ENCODE measurements at regions not wholly inside any gene's neighbourhood (a gene's known extent, or its start where the extent isn't known, plus 50 kb on each side); places are given as distances from the start of the nearest gene placed in this dataset.

DNA sequence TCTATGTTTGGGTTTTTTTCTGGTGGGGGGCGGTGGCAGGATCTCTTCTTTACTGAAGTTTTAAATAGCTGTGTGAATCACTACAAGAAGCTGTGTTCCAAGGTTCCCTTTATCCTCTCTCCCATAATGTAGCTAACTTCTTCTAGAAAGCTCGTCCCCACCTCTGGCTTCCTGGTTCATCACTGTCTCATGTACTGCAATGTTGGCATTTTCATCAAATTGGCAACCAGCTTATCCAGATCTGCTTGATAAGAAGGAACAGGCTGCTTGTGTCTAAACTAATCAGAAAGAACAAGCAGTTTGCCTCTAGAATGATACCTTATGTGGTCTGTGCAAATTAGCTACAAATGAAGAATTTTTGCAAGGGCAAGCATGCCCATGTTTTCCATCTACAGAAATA lies 130.8 kb downstream of the WT1 start (continued):
- TF ChIP-seq ZNF318 (IDR thresholded peaks at IDR 0.05; ENCODE audit: borderline replicate concordance in 1 of 2, low read depth in 1 of 2) (no peak), ZFX (CRISPR knock-in tag; IDR thresholded peaks at IDR 0.05) (no peak)

DNA sequence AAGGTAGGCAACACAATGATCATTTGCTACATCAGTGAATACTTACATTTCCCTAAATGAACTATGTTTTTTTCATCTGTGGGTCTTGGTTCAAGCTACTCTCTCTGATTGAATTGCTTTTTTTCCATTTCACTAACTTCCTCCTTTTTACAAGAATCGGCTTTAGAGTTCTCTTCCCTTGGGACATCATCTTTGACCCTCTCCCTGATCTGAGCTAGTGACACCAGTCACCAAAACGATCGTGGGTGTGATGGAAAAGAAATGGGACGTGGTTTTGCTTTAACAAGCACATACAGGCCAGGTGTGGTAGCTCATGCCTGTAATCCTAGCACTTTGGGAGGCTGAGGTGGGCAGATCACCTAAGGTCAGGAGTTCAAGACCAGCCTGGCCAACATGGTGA lies 129.9 kb downstream of the WT1 start:
- POLR2A ChIA-PET = interaction anchor here (0.7 kb wide), 1 partner anchor 27 kb away, joined by 3 read pairs; no protein-coding TSS in a partner anchor
- FAIRE-seq (no peak), DNase-seq (ENCODE audit: extremely low read depth in 1 of 4, low spot score in 3 of 4) (no peak), ATAC-seq (no peak)
- Histone ChIP-seq H4K20me1 (replicated peaks; ENCODE audit: control insufficient read depth, insufficient read depth, low read length) (no peaks in the 10 kb centered on the region), H3K27ac (ENCODE audit: extremely low read depth, low read depth, low read length) (no peak overlapping the region), H3K79me2 (ENCODE audit: control insufficient read depth, insufficient read depth, low read length) (no peaks in the 10 kb centered on the region), H3K9ac (ENCODE audit: insufficient read depth in 1 of 2, low read depth in 2 of 2, low read length in 2 of 2) (no peak overlapping the region), H3K27me3 (ENCODE audit: control insufficient read depth in 2 of 2, insufficient read depth in 2 of 2, low read length in 2 of 2) (peaks cover 13 to 18% of the 10 kb centered on the region in 2 experiments), H3K9me3 (replicated peaks; ENCODE audit: control insufficient read depth, insufficient read depth, low read depth, low read length) (no peaks in the 10 kb centered on the region), H3K36me3 (ENCODE audit: control insufficient read depth, insufficient read depth, low read length) (no peaks in the 10 kb centered on the region), H2AFZ (ENCODE audit: low read depth, low read length) (no peak overlapping the region), H3K4me1 (replicated peaks in 1 of 2; ENCODE audit: control insufficient read depth in 2 of 2, insufficient read depth in 2 of 2, low read length in 2 of 2) (no peaks in the 10 kb centered on the region), H3K9me1 (ENCODE audit: control insufficient read depth, insufficient read depth, low read length) (no peaks in the 10 kb centered on the region), H3K4me3 (no peak overlapping the region), H3K4me2 (ENCODE audit: insufficient read depth, low read length) (no peak overlapping the region)
- WGBS (ENCODE audit: insufficient coverage, low coverage, missing lambda C conversion rate) = 0% methylated on average over 4 of the region's 4 CpGs
- CTCF ChIA-PET (ENCODE audit: low intra/inter-chr PET ratio) = interaction anchor here (0.6 kb wide), 1 partner anchor 908 kb away, joined by 3 read pairs; no protein-coding TSS in a partner anchor
- BruUV-seq (replicated peaks) = no TSS peak
- TF ChIP-seq SAFB2 (IDR thresholded peaks at IDR 0.05; ENCODE audit: borderline replicate concordance, low read depth, low read length, severe bottlenecking) (no peak), NFYB (IDR thresholded peaks at IDR 0.05; ENCODE audit: extremely low read depth, insufficient read length) (no peak), ADNP (tag; IDR thresholded peaks at IDR 0.05) (no peak)
- intact Hi-C loops (cut with micrococcal nuclease) (no loop called here), in situ Hi-C loops (cut with MboI) (no loop called here)

Data from K562 (cell line).